RWPE2 (cell line): ENCODE measurements at regions not wholly inside any gene's neighbourhood (a gene's known extent, or its start where the extent isn't known, plus 50 kb on each side); places are given as distances from the start of the nearest gene placed in this dataset.
A peak's percentile ranks its signal among the peaks of the same experiment; 100 is the strongest.

Experiments used
- ATAC-seq: fragments of 200-7000 bp; cut with Tn5 transposase; 3 replicates; pipeline ENCODE4 v1.9.1; 2021; ENCODE audit warnings: low read depth
- DNase-seq: peaks from one replicate; pipeline ENCODE4 v3.0.0-alpha.2; 2020; ENCODE audit warnings: low spot score
- H3K27ac ChIP-seq: fragments of 450-650 bp; 2 replicates; pipeline ENCODE4 v1.5.1; 2017; ENCODE audit warnings: mild to moderate bottlenecking; ENCODE audit not compliant: poor library complexity, severe bottlenecking
- H3K27me3 ChIP-seq: fragments of 250-450 bp; sonication (Bioruptor Pico); 2 replicates; pipeline ENCODE4 v1.5.1; 2021; ENCODE audit warnings: mild to moderate bottlenecking, moderate library complexity; ENCODE audit not compliant: insufficient read depth, poor library complexity, severe bottlenecking
- H3K36me3 ChIP-seq: fragments of 250-450 bp; sonication (Bioruptor Pico); 2 replicates; pipeline ENCODE4 v1.5.1; 2020; ENCODE audit warnings: low read depth, mild to moderate bottlenecking, moderate library complexity
- H3K4me1 ChIP-seq: fragments of 250-450 bp; sonication (Bioruptor Pico); 2 replicates; pipeline ENCODE4 v1.5.1; 2021; ENCODE audit warnings: mild to moderate bottlenecking, moderate library complexity; ENCODE audit not compliant: insufficient read depth, poor library complexity, severe bottlenecking
- H3K4me3 ChIP-seq: fragments of 250-450 bp; sonication (Bioruptor Pico); 2 replicates; pipeline ENCODE4 v1.5.1; 2021; ENCODE audit warnings: mild to moderate bottlenecking, moderate library complexity; ENCODE audit not compliant: severe bottlenecking
- H3K9me3 ChIP-seq: fragments of 250-450 bp; sonication (Bioruptor Pico); 2 replicates; pipeline ENCODE4 v1.5.1; 2021; ENCODE audit warnings: mild to moderate bottlenecking, moderate library complexity; ENCODE audit not compliant: severe bottlenecking
- TF ChIP-seq, protein P1 (sequence below): fragments of 450-650 bp; IDR thresholded peaks from one replicate; pipeline ENCODE4 v1.5.1; 2017; ENCODE audit warnings: mild to moderate bottlenecking, moderate library complexity; ENCODE audit not compliant: poor library complexity, severe bottlenecking

DNA sequence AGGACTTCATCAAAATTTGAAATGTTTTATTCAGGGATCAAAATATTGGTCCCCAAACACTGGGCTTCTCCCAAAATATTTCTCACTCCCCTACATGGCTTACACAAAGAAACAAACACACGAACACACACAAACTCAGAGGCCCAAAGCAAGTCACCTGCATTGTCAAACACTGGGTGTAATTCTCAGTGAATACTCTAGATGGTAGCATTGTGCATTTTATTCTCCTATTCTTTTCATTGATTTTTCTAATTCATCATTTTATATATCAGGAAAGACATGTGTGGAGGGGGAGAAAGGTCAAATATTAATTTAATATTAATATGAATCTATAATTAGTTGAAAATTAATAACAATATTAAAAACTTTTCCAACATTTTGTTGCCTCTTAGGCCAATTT, 72.3 kb upstream of the TNMD start:
- H3K27ac ChIP-seq, result no peak overlapping the region
- H3K4me3 ChIP-seq, result no peak overlapping the region
- ATAC-seq (no peak), DNase-seq (no peak)
- H3K4me1 ChIP-seq, result no peaks in the 10 kb centered on the region
- H3K9me3 ChIP-seq, result no peaks in the 10 kb centered on the region
- H3K27me3 ChIP-seq, result no peaks in the 10 kb centered on the region
- no peaks in the 10 kb centered on the region for H3K36me3 ChIP-seq
- TF ChIP-seq, protein P1, sequence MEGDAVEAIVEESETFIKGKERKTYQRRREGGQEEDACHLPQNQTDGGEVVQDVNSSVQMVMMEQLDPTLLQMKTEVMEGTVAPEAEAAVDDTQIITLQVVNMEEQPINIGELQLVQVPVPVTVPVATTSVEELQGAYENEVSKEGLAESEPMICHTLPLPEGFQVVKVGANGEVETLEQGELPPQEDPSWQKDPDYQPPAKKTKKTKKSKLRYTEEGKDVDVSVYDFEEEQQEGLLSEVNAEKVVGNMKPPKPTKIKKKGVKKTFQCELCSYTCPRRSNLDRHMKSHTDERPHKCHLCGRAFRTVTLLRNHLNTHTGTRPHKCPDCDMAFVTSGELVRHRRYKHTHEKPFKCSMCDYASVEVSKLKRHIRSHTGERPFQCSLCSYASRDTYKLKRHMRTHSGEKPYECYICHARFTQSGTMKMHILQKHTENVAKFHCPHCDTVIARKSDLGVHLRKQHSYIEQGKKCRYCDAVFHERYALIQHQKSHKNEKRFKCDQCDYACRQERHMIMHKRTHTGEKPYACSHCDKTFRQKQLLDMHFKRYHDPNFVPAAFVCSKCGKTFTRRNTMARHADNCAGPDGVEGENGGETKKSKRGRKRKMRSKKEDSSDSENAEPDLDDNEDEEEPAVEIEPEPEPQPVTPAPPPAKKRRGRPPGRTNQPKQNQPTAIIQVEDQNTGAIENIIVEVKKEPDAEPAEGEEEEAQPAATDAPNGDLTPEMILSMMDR, result peak; percentile 49

- no peak for DNase-seq
- no peak for ATAC-seq
- Histone ChIP-seq H3K4me3 (no peak overlapping the region), H3K9me3 (no peaks in the 10 kb centered on the region), H3K27ac (no peak overlapping the region), H3K4me1 (no peaks in the 10 kb centered on the region), H3K27me3 (no peaks in the 10 kb centered on the region), H3K36me3 (no peaks in the 10 kb centered on the region)
- TF ChIP-seq, protein P1, result no peak
Observed at GRCh38 chrX:100494646-100495370, 84.7 kb upstream of the PCDH19 start.

DNA sequence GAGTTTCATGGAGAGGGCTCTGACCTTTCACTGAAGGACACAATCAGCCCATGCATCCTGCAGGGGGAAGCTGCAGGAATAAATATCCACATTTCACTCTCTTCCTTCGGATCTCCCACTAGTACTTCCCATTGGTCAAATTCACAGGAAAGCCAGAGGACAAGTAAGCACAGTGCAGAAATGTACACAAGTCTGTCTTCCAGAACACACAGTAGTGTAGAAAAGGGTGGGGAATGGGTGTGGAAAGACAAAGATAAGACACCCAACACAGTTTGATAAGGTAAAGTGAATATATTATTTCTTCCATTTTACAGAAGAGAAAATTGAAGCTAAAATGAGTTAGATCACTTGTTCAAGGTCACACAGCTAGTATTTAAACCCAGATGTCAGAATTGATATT, 81.1 kb upstream of the PCDH19 start:
- H3K4me3 ChIP-seq, result no peak overlapping the region
- no peaks in the 10 kb centered on the region for H3K9me3 ChIP-seq
- H3K27ac ChIP-seq, result no peak overlapping the region
- H3K36me3 ChIP-seq, result no peaks in the 10 kb centered on the region
- ATAC-seq (no peak), DNase-seq (no peak)
- TF ChIP-seq, protein P1, result no peak
- no peaks in the 10 kb centered on the region for H3K27me3 ChIP-seq
- no peaks in the 10 kb centered on the region for H3K4me1 ChIP-seq

DNA sequence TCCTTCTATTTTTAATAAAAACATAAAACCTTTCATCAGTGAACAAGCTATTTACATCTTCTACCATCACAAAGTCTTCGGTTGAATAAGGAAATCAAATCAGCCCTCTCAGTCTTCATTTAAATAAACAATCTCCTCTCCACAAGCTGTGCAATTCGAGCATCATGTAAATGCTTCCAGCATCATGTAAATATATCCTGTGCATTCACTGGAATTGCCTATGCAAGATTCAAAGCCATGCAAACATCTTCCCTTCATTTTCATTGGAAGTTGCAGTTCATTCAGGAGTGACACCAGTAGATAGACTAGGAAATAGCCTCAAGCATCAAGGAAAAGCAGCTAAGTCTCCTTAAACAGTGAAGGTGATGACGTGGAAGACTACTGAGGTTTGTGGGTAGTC, 77.7 kb upstream of the PCDH19 start:
- H3K36me3 ChIP-seq, result no peaks in the 10 kb centered on the region
- no peak overlapping the region for H3K4me3 ChIP-seq
- H3K9me3 ChIP-seq, result no peaks in the 10 kb centered on the region
- ATAC-seq (no peak), DNase-seq (no peak)
- H3K27me3 ChIP-seq, result no peaks in the 10 kb centered on the region
- no peaks in the 10 kb centered on the region for H3K4me1 ChIP-seq
- TF ChIP-seq, protein P1, result no peak
- no peak overlapping the region for H3K27ac ChIP-seq

DNA sequence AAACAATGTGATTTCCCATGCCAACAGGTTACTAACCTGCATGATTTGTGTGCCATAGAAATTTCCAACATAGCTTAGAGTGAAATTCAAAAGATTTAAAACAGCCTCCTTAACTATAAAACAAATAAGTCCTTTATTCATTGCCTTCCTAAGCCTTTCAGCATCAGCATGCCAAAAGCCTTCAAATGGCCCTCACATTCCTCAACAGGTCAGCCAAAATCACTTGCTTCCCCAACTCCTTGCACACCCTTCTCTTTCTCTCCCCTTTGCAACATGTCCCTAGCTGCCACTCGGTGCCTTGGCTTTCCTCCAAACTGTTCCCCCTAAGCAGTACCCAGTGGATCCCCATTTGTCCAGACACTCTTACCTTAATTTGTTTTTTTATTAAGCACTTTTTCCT, 74.9 kb upstream of the PCDH19 start:
- DNase-seq (no peak), ATAC-seq (no peak)
- TF ChIP-seq, protein P1, result no peak
- Histone ChIP-seq H3K9me3 (no peaks in the 10 kb centered on the region), H3K4me3 (no peak overlapping the region), H3K27ac (no peak overlapping the region), H3K27me3 (no peaks in the 10 kb centered on the region), H3K4me1 (no peaks in the 10 kb centered on the region), H3K36me3 (no peaks in the 10 kb centered on the region)
